ENCODE measurements at regions not wholly inside any gene's neighbourhood (a gene's known extent, or its start where the extent isn't known, plus 50 kb on each side); places are given as distances from the start of the nearest gene placed in this dataset.

DNA sequence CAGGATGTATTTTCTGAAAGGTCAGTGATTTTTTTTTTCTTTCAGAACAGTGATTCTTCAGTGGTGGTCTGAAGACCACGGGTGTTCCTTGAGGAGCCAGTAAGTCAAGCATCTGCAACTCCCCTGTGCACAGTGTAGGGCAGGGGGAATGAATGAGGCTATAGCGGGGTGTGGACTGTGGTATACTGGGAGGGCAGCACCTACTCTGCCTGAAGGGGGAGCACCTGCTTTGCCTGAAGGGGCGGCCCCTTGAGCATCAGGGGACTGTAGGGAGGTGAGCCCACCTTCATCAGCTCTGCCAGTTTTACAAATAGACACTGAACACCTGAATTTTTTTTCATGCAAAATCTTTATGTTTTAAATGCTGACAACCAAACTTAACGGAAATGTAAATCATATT lies 77.5 kb upstream of the RIPOR2 start:
- H3K27ac ChIP-seq (ENCODE audit: low read length) = no peak overlapping the region
- no peaks in the 10 kb centered on the region for H3K9me3 ChIP-seq (ENCODE audit: insufficient read depth, low read depth, low read length)
- H3K27me3 ChIP-seq (ENCODE audit: insufficient read depth, low read length) = no peaks in the 10 kb centered on the region
- H3K36me3 ChIP-seq (ENCODE audit: insufficient read depth, low read depth, low read length) = no peaks in the 10 kb centered on the region
- no peak overlapping the region for H3K9ac ChIP-seq (ENCODE audit: low read depth, low read length)
- H3K4me3 ChIP-seq (ENCODE audit: low read length) = no peak overlapping the region
- H3K4me1 ChIP-seq (ENCODE audit: insufficient read depth, low read length) = peaks cover 13% of the 10 kb centered on the region; the same call in 1 of the 2 replicates

DNA sequence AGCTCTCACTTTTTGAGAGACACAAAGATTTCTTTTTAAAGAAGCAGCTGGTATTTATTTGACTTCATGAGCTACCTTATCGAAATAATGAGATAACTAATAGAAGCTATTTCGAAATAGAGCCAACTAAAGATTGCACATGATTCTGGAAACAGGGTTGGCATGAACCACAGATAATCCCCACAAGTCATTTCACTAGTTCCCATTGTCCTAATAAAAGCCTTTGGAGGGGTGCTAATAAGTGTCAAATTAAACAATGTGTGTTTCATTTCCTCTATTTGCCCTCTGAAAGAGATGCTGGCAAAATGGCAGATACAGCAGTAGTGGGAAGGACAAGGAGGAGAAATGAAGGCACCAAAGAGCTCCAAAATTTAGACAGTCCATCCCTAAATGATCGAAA lies 78.6 kb upstream of the RIPOR2 start:
- H3K36me3 ChIP-seq (ENCODE audit: insufficient read depth, low read depth, low read length) = no peaks in the 10 kb centered on the region
- H3K4me1 ChIP-seq (ENCODE audit: insufficient read depth, low read length) = peaks cover 13% of the 10 kb centered on the region; the same call in 1 of the 2 replicates
- H3K9ac ChIP-seq (ENCODE audit: low read depth, low read length) = no peak overlapping the region
- no peak overlapping the region for H3K27ac ChIP-seq (ENCODE audit: low read length)
- no peak overlapping the region for H3K4me3 ChIP-seq (ENCODE audit: low read length)
- no peaks in the 10 kb centered on the region for H3K27me3 ChIP-seq (ENCODE audit: insufficient read depth, low read length)
- H3K9me3 ChIP-seq (ENCODE audit: insufficient read depth, low read depth, low read length) = no peaks in the 10 kb centered on the region

DNA sequence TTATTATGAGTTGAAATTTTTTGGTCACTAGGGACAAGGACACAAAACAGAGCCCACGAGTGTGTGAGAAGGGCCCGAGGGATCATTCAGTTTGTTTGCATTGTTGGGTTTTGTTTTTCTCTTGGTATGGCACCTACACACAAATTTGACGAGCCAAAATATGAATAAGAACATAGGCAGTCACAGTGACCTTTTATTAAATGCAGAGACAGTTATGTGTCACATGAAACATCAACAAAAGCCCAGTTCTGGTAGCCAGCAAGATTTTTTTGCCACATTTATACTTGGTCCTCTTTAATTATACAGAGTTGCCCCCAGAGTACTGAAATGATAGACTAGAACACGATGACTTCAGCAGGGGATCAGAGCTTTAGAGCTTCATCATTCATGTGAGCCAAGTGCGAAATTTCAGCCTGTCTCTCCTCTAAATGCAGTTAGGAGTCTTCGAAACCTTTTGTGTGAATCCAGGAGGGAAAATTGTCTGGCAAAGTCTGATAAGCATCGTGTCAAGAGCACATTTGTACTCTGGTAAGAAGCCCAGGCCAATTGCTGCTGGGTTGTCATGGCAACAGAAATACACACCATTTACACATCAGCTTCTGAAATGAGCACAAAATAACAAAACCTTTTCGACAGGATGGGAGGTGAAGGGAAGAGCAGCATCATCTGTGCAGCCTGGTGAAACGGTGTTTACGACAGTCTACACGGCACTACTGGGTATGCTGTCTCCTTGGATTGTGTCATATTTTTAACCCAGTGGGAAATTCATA lies 79.2 kb upstream of the RIPOR2 start:
- H3K36me3 ChIP-seq (ENCODE audit: insufficient read depth, low read depth, low read length) = no peaks in the 10 kb centered on the region
- H3K9me3 ChIP-seq (ENCODE audit: insufficient read depth, low read depth, low read length) = no peaks in the 10 kb centered on the region
- no peak overlapping the region for H3K4me3 ChIP-seq (ENCODE audit: low read length)
- H3K9ac ChIP-seq (ENCODE audit: low read depth, low read length) = no peak overlapping the region
- H3K4me1 ChIP-seq (ENCODE audit: insufficient read depth, low read length) = peaks cover 13% of the 10 kb centered on the region; the same call in 1 of the 2 replicates
- H3K27me3 ChIP-seq (ENCODE audit: insufficient read depth, low read length) = no peaks in the 10 kb centered on the region
- H3K27ac ChIP-seq (ENCODE audit: low read length) = no peak overlapping the region

DNA sequence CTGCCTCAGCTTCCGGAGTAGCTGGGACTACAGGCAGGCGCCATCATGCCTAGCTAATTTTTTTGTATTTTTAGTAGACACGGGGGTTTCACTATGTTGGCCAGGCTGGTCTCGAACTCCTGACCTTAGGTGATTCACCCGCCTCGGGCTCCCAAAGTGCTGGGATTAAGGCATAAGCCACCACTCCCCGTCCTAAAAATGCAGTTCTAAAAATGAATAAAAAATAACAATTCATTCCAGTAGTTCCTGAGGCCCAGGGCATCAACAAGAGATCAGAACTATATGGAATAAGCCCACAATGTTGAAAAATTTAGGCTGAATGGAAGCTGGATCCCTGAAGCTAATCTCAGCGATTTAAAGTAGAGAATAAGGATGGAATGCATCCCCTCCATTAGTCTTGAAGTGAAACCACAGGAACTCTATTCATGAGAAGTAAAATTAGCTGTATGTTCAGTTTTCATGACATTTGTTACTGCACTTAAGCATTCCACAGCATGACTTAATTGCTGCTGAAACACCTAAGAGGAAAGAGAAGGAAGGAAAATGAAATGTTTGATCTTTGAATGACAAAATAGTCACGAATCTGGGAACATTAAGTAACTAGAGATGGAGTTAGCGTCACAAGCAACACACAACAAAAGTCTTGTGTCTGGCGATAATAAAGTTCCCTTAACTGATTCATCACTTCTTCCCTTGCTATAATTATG lies 80.4 kb upstream of the RIPOR2 start:
- H3K27ac ChIP-seq (ENCODE audit: low read length) = no peak overlapping the region
- H3K36me3 ChIP-seq (ENCODE audit: insufficient read depth, low read depth, low read length) = no peaks in the 10 kb centered on the region
- no peak overlapping the region for H3K4me3 ChIP-seq (ENCODE audit: low read length)
- peaks cover 13% of the 10 kb centered on the region; the same call in 1 of the 2 replicates for H3K4me1 ChIP-seq (ENCODE audit: insufficient read depth, low read length)
- H3K27me3 ChIP-seq (ENCODE audit: insufficient read depth, low read length) = no peaks in the 10 kb centered on the region
- H3K9me3 ChIP-seq (ENCODE audit: insufficient read depth, low read depth, low read length) = no peaks in the 10 kb centered on the region
- peak overlapping the region; percentile 4; the same call in 1 of the 2 replicates for H3K9ac ChIP-seq (ENCODE audit: low read depth, low read length)

DNA sequence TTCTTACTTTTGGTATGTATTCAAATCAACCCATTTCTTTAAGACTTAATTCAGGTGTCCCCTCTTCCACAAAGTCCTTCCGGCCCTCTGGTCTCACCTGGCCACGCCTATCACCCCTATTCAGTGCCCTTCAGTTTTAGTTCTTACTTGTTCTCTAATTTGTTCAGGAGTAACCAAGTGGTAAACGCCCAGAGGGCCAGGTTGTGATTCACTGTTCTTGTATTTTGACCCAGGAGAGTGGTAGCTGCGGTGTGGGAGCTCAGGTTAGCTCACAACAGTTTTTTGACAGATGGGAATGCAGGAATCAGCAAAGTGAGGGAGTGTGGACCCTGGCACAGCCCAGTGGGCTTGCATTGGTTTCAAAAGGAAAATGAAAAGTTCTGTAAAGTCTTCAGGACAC lies 81.7 kb upstream of the RIPOR2 start:
- no peaks in the 10 kb centered on the region for H3K36me3 ChIP-seq (ENCODE audit: insufficient read depth, low read depth, low read length)
- peak overlapping the region; percentile 23 for H3K27ac ChIP-seq (ENCODE audit: low read length)
- H3K27me3 ChIP-seq (ENCODE audit: insufficient read depth, low read length) = no peaks in the 10 kb centered on the region
- H3K4me1 ChIP-seq (ENCODE audit: insufficient read depth, low read length) = peaks cover 13% of the 10 kb centered on the region; the same call in 1 of the 2 replicates
- peak overlapping the region; percentile 9; the same call in 1 of the 2 replicates for H3K9ac ChIP-seq (ENCODE audit: low read depth, low read length)
- H3K4me3 ChIP-seq (ENCODE audit: low read length) = no peak overlapping the region
- H3K9me3 ChIP-seq (ENCODE audit: insufficient read depth, low read depth, low read length) = no peaks in the 10 kb centered on the region

DNA sequence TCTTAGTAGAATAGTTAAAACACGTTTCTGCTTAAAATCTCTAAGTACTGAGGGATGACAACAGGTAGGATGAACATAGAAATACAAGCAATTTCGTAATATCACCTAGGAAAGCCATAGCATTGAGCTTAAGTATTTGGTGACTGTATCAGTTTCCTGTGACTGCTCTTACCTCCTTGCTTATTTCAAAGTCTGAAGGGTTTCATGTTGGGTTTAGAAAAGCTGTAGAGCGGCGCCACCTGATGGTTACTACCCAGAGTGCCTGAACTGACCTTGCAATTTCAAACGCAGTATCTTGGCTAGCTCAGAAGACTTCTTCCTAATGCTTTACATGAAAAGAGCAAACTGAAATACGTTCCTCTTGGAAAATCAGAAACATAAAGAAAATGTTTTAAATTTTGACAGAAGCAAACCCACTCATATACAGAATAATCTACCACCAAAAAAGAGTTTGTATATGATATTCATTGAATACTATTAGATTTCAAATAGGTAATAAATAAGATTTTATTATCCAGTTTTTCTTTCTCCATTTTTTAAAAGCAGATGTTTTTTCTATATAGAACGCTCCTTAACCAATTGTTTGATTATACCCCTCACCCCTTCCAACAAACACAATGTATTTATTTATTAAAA lies 82.3 kb upstream of the RIPOR2 start:
- Histone ChIP-seq H3K27ac (ENCODE audit: low read length) (no peak overlapping the region), H3K9me3 (ENCODE audit: insufficient read depth, low read depth, low read length) (no peaks in the 10 kb centered on the region), H3K4me3 (ENCODE audit: low read length) (no peak overlapping the region), H3K4me1 (ENCODE audit: insufficient read depth, low read length) (peaks cover 13% of the 10 kb centered on the region; the same call in 1 of the 2 replicates), H3K27me3 (ENCODE audit: insufficient read depth, low read length) (no peaks in the 10 kb centered on the region), H3K36me3 (ENCODE audit: insufficient read depth, low read depth, low read length) (no peaks in the 10 kb centered on the region), H3K9ac (ENCODE audit: low read depth, low read length) (0 out of 2 replicates have a peak overlapping the region, but pooled peaks have one; percentile 9)

DNA sequence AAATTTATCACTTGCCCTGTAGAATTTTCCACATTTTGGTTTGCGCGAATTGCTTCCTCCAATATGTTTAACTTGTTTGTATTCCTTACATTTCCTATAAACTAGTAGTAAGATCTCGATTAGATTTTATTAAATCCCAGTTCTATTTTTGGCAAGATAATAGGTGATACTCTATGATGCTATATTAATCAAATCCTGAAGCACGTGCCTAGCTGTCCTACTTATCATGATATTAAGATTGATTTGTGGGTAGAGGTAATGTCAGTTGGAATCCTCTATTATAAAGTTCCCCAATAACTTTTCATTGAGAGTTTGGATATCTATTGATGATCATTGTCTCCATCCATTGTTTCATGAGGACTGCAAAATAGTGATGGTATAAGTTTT lies 82.8 kb upstream of the RIPOR2 start:
- H3K4me3 ChIP-seq (ENCODE audit: low read length) = no peak overlapping the region
- H3K36me3 ChIP-seq (ENCODE audit: insufficient read depth, low read depth, low read length) = no peaks in the 10 kb centered on the region
- no peak overlapping the region for H3K9ac ChIP-seq (ENCODE audit: low read depth, low read length)
- no peak overlapping the region for H3K27ac ChIP-seq (ENCODE audit: low read length)
- H3K27me3 ChIP-seq (ENCODE audit: insufficient read depth, low read length) = no peaks in the 10 kb centered on the region
- H3K9me3 ChIP-seq (ENCODE audit: insufficient read depth, low read depth, low read length) = no peaks in the 10 kb centered on the region
- H3K4me1 ChIP-seq (ENCODE audit: insufficient read depth, low read length) = peaks cover 13% of the 10 kb centered on the region; the same call in 1 of the 2 replicates

DNA sequence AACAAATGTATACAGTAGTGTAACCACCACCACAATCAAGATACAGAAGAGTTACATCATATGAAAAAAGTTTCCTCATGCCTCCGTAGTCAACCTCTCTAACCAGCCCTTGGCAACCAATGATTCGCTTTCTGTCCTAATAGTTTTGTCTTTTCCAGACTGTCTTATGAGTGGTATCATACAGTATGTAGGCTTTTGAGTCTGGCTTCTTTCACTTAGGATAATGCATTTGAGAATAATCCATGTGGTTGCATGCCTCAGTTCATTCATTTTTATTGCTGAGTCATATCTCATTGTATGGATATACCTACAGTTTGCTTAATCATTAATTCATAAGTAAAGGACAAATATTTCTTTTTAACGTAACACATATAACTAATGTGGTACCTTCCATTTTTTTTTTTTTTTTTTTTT lies 86.4 kb upstream of the RIPOR2 start:
- H3K9ac ChIP-seq (ENCODE audit: low read depth, low read length) = no peak overlapping the region
- H3K4me1 ChIP-seq (ENCODE audit: insufficient read depth, low read length) = peaks cover 17% of the 10 kb centered on the region
- no peaks in the 10 kb centered on the region for H3K9me3 ChIP-seq (ENCODE audit: insufficient read depth, low read depth, low read length)
- H3K36me3 ChIP-seq (ENCODE audit: insufficient read depth, low read depth, low read length) = no peaks in the 10 kb centered on the region
- H3K27ac ChIP-seq (ENCODE audit: low read length) = no peak overlapping the region
- H3K27me3 ChIP-seq (ENCODE audit: insufficient read depth, low read length) = no peaks in the 10 kb centered on the region
- H3K4me3 ChIP-seq (ENCODE audit: low read length) = no peak overlapping the region

DNA sequence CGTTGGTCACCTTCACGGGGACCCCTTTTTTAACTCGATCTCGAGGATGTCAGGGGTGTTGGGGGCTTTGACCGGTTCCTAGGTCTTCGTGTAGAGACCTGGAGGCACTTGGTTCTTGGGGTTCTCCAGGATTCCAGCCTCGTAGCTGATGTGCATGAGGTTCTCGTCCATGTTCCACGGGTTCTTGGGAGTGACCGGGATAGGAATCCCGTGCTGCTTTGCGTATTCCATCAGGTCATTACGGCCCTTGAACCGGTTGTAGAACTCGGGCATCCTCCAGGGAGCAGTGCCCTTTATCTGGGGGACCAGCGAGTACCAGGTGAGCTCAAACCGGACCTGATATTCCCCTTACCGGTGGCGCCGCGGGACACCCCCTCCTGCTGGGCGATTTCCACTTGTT lies 88.0 kb upstream of the RIPOR2 start:
- Histone ChIP-seq H3K27ac (ENCODE audit: low read length) (no peak overlapping the region), H3K4me3 (ENCODE audit: low read length) (no peak overlapping the region), H3K9ac (ENCODE audit: low read depth, low read length) (no peak overlapping the region), H3K4me1 (ENCODE audit: insufficient read depth, low read length) (peaks cover 11% of the 10 kb centered on the region), H3K9me3 (ENCODE audit: insufficient read depth, low read depth, low read length) (no peaks in the 10 kb centered on the region), H3K27me3 (ENCODE audit: insufficient read depth, low read length) (no peaks in the 10 kb centered on the region), H3K36me3 (ENCODE audit: insufficient read depth, low read depth, low read length) (no peaks in the 10 kb centered on the region)

DNA sequence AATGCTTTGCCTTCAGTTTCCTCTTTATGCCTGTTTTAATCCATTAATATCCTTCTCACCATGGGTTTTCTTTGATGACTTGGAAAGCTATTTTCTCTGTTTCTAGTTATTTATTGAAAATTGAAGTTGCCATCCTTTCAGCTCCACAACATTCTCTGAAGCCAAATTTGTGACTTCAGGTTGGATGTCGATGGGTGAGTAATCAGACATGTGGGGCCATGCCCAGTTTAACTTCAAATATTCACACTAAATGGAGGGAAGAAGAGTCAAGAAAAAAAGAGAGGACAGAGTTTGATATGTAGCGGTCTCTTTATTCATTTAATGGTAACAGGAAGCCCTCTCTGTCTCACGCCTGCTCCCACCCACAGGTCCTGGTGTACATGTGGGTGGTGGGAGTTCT lies 89.1 kb upstream of the RIPOR2 start:
- H3K27me3 ChIP-seq (ENCODE audit: insufficient read depth, low read length) = no peaks in the 10 kb centered on the region
- H3K36me3 ChIP-seq (ENCODE audit: insufficient read depth, low read depth, low read length) = no peaks in the 10 kb centered on the region
- H3K27ac ChIP-seq (ENCODE audit: low read length) = no peak overlapping the region

DNA sequence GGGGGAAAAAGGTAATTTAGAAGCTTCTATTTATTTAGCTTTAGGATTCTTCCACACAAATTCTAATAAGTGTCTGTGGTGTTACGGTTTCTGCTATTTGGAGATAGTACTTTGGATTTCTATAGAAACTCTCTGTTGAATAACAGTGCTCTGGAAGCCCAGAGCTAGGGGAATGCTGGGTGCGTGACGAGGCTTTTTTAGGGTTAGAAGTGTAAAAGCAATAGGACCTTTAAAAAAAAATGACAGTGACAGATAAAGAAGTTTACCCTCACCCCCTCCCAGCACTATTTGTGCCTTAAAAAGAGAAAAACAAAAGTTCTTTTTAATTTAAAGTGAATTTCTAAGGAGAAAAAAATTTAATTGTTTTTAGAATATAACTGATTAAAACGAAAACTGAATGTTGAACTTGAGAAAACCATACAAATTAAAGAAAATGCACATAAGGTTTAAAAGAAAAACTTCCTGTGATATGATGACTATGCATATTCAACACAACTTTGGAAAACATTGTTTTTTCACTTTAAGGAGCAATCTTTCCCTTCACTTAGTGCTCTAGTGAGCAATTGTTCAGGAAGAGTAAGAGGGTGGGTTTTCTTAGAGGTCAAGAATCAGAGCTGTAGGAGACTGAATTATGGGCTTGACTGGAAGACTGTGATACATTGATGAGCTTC lies 89.6 kb upstream of the RIPOR2 start:
- Histone ChIP-seq H3K27me3 (ENCODE audit: insufficient read depth, low read length) (no peaks in the 10 kb centered on the region), H3K9ac (ENCODE audit: low read depth, low read length) (no peak overlapping the region), H3K27ac (ENCODE audit: low read length) (no peak overlapping the region), H3K9me3 (ENCODE audit: insufficient read depth, low read depth, low read length) (no peaks in the 10 kb centered on the region), H3K36me3 (ENCODE audit: insufficient read depth, low read depth, low read length) (no peaks in the 10 kb centered on the region), H3K4me1 (ENCODE audit: insufficient read depth, low read length) (peaks cover 11% of the 10 kb centered on the region), H3K4me3 (ENCODE audit: low read length) (no peak overlapping the region)

More for the DNA sequence above, 89.1 kb upstream of the RIPOR2 start:
- Histone ChIP-seq H3K4me3 (ENCODE audit: low read length) (no peak overlapping the region), H3K9me3 (ENCODE audit: insufficient read depth, low read depth, low read length) (no peaks in the 10 kb centered on the region), H3K9ac (ENCODE audit: low read depth, low read length) (no peak overlapping the region), H3K4me1 (ENCODE audit: insufficient read depth, low read length) (peaks cover 11% of the 10 kb centered on the region)

Data from iPS-20b (cell line).